GM18909 (cell line): ENCODE measurements at regions not wholly inside any gene's neighbourhood (a gene's known extent, or its start where the extent isn't known, plus 50 kb on each side); places are given as distances from the start of the nearest gene placed in this dataset.

Experiments
- ATAC-seq: cut with Tn5 transposase; IDR thresholded peaks from one replicate; pipeline ENCODE4 v1.9.1; 2021; ENCODE audit warnings: mild to moderate bottlenecking; ENCODE audit not compliant: unreplicated experiment, poor library complexity

DNA sequence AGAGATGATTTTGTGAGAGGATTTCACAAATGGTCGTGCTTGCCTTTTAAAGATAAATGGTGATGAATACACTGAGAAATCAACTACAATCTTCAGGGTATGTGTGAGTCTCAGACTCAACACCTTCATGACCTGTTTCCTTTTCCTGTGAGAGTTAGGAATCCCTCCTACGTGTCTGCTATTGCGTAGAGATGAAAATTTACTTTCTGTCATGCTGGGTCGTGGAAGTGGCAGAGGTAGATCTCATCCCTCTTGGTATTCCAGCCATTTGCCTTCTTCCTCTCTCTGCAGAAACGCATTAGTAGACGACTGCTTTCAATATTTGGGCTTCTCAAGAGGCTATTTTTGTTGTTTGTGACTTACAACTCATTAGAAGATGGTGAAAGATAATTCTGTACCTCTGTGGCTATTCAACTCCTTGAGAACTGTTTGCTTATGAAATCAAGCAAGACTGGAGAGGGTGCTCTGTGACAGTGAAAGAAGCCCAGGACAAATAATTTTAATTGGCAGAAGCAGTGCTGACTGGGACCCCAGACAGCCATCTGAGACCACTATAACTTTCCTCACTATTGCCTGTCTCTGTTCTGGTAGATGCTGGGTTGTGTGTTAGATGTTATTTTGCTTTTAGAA, 233.1 kb downstream of the LACC1 start:
- ATAC-seq: no peak

DNA sequence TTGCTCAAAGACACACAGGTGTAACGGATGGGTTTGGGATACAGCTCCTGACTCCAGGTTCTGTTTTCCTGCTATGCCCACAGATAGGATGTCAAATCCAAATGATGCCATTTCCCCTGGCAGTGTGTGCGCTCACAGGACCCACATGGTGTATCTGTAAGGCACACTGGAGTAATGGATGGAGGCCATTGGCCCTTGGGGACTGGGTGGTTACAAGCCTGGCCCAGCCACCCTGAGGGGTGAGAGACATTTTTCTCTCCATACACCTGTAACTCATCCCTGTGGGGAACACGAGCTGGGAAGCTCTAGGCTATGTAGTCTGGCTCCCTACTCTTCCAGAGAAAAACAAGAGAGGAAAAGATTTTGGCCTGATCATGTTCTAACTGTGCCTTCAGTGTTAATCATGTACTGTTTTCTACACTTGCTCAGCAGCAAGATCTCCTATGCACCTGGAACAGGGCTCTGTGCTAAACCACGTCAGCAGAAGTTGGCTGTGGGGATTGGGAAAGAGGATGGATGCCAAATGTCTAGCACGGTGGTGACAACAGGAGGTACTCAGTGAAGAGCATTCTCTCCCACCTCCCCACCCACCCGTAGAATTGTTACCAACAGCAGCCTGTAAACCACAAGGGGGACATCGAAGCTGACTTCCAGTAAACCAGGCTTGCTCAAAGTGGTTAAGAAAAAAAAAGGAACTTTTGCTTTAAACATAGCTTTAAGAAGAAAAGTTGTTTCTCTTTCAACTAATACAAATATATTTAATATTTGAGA, 237.0 kb downstream of the LACC1 start:
- no peak for ATAC-seq

DNA sequence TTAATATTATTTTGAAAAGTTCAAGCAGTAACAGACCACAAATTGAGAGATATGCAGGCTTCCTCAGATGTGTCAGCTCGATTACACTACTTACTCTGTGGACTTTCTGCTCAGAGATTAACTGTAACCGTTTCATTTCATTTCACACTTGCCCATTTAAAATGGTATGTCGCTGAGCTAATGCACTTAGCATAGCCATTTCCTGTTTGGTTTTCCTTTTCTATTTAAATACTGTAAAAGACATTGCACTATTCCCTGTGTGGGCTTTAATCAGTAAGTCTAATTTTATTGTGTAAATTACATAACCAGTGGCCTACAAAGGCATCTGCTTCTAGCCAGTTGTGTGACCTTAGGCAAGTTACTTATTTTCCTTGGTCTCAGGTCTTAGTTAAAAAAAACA, 237.6 kb downstream of the LACC1 start:
- ATAC-seq: no peak

DNA sequence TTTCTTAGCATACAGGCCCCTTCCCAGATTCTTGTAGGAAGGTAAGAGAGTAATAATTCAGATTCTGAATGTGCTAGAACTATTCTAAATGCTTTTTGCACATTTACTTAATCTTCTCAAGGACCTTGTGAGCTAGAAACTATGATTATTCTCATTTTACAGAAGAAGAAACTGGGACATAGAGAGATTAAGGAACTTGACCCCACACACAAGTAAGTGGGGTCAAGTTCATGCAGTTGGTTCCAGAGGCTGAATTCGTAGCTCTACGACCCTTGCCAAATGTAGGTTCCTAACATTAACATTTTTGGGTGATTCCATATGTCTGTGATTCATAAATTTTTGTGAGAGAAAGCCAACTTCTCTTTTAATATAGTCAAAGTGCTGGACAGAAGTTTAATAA, 238.1 kb downstream of the LACC1 start:
- no peak for ATAC-seq

DNA sequence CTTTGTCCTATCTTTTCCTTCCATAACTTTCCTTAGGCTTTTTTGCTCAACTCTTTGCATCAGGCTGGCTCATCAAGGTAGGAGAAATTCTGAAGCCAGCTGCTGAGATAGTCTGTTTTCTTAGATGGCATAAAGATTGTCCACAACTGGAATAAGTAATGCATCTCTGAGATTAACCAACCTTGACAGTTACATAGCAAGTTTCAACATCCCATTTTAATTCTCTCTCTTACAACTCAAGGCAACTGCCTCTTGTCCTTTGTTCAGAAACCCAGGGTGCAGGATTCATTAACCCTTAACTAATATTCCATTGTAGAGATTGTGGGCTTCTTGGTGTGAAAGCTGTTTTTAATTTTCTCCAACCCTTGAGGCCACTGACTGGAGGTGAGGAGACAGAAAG, 239.2 kb downstream of the LACC1 start:
- no peak for ATAC-seq

DNA sequence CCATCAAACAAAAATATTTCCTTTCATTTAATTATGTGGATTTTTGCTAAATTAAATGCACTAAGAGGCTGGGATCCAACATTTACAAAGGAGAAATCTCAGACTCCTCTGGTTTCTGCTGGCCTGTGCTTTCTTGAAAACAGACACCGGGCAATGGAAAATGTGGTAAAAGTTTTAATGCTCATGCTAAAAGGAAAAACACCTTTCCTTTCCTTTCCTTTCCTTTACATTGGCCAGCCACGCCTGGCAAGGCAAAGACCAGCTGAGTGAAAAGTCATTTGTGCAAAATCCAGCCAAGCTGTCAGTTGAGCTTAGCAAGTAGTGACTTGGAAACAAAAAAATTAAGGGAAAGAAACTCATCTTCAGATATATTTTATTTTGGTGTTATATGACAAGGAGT, 240.3 kb downstream of the LACC1 start:
- no peak for ATAC-seq

DNA sequence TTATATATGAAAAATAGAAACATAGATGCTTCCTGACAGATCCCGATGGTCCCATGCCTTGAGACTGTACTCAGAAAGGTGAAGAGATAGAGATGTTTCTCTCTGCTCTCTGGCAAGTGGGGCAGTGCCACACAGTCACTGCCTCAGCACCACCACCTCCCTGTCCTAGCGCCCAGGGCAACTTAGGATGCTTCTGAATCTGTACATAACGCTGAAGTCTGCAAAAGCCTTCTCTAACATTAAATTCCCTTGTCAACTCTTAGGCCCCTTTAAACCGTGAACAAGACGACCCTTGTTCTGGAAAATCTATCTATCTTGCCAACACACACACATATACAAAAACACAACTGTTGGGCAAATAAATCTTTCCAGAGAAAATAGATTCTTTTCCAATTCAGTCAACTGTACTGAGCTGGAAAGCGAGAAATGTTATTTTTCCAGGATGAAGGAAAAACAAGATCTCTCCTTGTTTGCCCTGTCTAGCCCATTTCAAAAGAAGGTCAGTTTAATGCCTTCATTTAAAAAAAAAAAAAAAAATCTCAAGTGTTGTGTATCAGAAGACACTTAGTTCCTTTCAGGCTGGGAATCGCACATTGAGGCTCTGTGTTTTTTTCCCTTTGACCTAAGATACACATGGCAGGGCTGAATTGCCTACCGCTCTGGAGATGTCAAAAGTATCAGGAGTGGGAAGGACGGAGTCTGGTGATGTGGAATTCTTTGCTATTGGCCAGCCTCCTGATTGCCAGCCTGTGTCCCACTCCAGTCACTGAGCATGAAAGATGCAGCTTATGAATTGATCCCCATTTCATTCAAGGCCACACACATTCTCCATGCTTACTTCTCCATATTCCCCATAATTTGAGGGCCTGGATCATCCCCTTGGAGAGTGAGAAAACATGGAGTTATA, 241.4 kb downstream of the LACC1 start:
- ATAC-seq: no peak

DNA sequence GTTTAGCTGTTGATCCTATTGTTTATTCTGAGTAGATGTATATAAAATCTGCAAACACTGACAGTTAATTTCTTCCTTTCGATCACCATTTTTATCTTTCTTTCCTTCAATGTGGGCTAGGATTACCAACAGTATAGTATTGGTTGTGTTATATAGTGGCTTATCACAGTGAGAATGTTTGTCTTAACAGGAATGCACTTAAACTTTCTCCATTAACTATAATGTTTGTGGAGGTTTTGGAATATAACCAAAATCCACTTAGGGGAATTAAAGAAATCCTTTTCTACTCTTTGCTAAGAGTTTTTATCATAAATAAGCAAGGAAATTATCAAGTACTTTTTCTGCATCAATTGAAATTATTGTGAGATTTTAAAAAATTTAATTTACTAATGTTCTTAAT, 244.6 kb downstream of the LACC1 start:
- no peak for ATAC-seq

DNA sequence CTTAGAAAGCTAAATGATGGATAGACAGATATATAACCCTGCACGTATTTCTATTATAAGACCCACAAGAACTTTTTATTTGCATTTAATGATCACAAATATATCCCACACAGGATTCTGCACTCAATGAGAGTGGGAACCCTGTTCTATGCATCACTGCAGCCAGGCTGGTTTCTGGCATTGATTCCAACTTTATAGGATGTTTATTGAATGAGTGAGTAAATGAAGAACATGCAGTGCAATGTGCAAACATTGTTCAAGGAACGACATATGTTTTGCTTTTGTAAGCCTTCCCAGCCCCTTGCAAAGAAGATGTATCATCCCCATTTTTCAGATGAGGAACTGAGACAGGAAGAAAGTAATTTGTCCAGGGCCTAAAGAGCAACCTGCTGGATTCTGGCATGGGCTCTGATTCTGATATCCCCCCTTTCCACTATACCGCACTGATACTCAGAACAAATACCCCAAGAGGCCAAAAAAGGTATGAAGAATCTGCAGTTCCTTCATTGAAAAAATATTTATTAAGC, 246.3 kb downstream of the LACC1 start:
- ATAC-seq: no peak

DNA sequence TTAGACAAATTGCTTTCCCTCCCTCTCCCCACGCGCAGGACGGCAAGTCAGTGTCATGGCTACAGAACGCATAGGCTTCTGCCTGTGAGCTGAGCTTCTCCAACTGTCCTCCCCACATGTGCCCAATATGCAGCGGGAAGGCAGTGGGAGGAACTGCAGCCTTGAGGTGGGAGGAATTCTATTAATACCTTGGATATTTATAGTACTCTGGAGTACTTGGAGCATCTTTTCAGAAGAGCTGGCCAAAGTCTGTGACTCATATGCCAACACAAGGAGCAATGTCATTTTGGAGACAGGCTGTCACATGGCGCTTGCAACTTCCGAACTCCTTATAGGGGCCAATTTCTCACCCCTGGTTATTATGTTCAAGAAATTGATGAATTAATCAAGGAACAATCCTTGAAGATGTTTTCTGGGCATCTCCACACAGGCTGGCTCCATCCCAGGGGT, 245.0 kb upstream of the SERP2 start:
- ATAC-seq: no peak

DNA sequence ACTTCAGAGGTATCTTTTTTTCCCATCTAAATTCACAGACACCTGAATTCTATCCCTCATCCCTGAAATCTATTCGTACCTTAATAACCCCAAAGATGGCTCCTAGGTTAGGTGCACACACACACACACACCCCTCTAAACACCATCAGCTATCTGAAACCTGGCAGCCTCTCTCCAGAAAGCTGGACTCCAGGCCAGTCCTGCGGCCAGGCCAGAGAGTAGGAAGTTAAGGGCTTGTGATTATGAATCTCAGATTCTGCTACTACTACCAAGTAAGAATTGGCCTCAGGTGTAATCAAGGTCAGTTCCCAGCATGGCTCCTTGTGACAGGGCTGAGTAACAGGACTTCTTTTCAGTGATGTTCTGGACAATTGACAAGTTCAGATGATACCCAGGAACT, 244.2 kb upstream of the SERP2 start:
- no peak for ATAC-seq

DNA sequence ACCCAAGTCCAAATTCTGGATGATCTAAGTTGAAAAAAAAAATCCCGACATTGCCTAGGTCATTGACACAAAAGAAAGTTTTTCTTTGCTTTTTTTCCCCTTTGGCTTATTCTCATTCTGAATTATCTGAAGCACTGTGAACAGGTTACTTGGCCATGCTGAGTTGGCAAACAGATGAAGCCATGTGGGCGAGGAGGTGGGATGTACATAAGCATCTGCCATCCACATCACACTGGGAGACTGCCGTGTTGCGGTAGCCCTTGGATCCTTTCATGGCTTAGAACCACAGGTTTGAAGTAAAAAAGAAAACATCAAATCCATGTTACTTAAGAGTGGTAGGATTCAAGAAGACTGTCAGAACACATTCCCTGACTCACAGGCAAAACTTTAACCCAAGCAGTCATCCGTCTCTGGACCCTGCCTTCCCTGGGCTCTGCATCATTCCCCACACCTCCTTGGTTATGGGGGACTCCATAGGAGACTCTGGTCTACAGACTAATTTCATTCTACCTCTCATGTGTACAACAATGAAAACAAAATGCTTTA, 242.5 kb upstream of the SERP2 start:
- ATAC-seq: no peak

DNA sequence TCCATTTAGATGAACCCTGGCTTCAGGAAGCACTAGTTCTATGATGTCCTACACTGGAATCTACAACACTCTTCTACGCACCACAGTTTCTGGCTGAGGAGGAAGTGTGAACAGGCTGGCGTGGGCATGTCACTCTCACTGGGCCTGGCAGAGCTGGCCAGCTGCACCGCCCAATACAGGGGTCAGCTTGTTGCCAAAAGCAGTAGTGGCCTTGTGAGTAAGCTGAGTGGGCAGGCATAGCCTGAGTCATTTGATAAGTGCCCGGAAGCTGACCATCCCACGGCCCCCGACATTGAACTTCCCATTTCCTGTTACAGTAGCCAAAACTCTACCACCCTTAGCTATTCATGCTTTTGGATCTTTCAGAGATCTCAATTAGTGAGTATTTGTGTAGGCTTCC, 240.9 kb upstream of the SERP2 start:
- no peak for ATAC-seq

DNA sequence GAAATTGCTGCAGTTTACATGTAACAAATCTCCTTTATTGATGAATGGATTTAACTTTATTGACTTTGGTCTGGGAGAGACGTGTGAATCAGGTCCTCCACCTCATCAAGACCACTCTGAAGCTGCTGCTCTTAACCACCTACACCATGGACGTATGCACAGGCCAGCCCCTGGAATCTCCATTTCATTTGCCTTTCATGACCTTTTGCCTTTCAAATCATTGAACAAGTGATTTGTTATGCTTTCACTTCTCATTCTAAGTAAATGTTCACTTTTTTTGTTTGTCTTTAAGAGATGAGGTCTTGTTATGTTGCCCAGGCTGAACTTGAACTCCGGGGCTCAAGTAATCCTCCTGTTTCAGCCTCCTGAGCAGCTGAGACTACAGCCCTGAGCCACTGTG, 240.0 kb upstream of the SERP2 start:
- no peak for ATAC-seq

DNA sequence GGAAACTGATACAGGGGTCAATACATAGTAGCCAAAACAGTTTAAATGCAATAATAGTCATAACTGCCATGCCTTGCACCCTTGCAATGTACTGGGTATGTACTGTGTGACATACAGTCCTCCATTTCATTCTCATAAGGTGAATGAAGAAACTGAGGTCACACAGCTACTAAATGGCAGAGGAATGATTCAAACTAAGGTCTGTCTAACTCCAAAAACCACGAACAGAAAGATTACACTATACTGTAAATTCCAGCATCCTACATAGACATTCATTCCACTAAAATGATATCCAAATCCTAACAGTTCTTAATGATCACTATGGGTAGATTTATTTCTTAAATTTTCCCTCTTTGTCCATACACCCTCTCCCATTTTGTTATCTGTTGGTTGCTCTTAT, 238.1 kb upstream of the SERP2 start:
- no peak for ATAC-seq

DNA sequence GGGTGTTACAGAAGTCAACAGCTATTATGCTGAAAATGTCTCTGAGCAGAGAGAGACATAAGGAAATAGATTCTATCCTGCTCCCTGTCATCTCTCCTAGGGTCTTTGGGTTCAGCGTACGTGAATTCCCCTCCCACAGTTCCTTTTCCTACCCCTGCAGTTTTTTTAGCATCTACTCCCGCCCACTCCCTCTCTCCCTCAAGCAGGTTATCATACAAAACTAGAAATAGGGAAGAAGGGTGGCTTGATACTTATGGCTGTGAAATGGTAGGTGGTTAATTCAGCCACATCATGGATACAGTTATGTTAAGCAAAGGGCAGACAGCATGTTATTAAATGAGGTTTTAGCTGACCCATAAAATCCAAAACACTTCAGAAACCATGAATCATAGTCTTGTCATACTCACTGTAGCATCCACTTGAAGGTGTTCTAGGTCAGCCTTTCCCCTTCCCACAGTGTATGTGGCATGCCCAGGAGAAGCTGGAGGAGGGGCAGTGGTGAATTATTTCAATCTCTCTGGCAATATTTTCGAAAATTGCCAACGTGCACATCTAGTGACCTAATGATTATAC, 236.8 kb upstream of the SERP2 start:
- no peak for ATAC-seq

DNA sequence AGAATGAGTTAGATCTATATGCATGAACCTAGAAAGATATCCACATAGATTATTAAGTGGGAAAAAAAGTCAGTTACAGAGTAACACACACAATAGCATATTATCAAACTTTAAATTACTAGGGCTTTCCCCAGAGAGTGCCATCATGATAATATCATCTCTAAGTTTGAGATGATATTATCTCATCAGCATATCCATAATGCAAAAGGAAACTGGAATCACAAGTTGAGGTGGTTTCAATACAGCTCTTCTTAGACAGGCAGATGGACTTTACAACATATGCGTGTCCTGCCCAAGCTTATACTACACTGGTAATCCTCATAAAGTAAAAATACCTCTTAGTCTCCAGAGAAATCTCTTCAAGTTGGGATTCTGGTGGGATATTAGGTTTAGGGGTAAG, 236.2 kb upstream of the SERP2 start:
- no peak for ATAC-seq

DNA sequence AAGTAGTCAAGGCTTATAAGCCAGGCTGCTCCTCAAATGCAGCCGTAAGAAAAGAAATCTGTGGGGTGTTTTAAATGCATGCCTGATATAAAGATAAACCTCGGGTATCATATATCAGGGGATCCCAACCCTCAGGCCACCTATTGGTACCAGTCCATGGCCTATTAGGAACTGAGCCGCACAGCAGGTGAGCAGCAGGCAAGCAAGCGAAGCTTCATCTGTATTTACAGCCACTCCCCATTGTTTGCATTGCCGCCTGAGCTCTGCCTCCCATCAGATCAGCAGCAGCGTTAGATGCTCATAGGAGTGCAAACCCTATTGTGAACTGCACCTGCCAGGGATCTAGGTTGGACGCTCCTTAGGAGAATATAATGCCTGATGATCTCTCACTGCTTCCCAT, 233.5 kb upstream of the SERP2 start:
- no peak for ATAC-seq

DNA sequence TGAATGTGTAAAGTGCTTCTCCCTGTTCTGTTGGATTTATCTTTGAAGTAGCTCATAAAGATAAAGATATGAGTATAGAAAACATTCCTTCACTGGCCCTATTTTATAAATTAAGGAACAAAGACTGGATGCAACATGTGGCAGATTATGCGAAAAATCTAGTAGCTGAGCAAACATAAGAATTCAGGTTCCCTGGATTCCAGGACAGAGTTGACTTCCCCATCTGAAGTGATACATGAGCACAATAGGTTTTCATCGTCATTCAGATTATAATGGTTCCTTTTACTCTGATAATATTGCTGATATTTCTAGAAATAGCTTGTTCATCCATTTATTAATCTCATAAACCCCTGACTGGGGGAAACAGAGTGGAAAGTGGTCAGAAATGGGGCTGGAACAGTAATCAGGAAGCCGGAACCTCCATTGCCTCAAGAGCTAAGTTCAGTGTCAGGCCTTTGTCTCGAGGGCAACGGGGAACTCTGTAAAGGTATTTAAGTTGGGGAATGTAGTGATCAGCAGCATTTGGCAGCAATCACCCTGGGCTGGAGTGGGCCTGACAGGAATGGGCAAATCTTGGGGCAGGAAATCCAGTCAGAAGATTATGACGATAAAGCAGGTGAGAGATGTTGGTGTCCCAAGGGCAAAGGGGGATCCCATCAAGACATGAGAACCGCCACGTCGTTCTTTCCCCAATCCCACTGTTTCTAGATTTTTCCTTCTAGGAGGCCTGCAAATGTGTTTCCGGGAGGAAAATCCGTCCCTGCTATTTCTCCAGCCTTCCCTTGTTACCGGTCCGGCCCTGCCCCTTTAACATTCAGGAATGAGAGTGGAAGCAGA, 232.5 kb upstream of the SERP2 start:
- ATAC-seq: no peak
